Neural cell (in vitro differentiated cells): ENCODE measurements at regions not wholly inside any gene's neighbourhood (a gene's known extent, or its start where the extent isn't known, plus 50 kb on each side); places are given as distances from the start of the nearest gene placed in this dataset.

Source experiments
- CTCF ChIP-seq: fragments of 450-650 bp; IDR thresholded peaks from 2 replicates; pipeline ENCODE4 v1.5.1; 2014; ENCODE audit warnings: antibody characterized with exemption, mild to moderate bottlenecking, moderate library complexity; ENCODE audit not compliant: poor library complexity, severe bottlenecking
- TAF1 ChIP-seq: IDR thresholded peaks from 2 replicates; pipeline ENCODE4 v1.6.1; 2012; ENCODE audit warnings: low read depth

DNA sequence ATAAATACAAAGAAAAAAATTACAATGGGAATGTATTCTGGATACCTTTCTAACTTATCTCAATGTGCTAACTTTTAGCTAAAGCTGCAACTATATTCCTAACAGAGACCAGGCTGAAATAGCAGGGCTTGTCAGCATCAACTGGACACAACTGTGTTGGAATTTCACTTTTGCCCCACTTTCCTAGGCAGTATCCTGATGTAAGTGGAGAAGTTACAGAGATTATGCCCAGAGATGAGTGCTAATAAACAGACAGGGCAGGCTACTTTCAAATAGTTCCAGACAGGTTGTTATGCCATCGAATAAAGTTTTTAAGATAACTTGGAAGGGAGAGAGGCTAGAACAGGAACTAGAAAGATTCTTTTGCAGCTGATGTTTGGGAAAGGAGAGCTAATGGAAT is 201.9 kb downstream of the KCTD12 start:
- TF ChIP-seq TAF1 (no peak), CTCF (no peak)
